Neural cell (in vitro differentiated cells): ENCODE measurements at regions not wholly inside any gene's neighbourhood (a gene's known extent, or its start where the extent isn't known, plus 50 kb on each side); places are given as distances from the start of the nearest gene placed in this dataset.
A peak's percentile ranks its signal among the peaks of the same experiment; 100 is the strongest.

Experiments used
- H2AFZ ChIP-seq: fragments of 200-600, 300-800 bp; sonication (generic), shearing (Covaris generic); 2 replicates; pipeline ENCODE4 v1.6.0; 2014; ENCODE audit warnings: low read depth, mild to moderate bottlenecking, antibody characterized with exemption, low read length, moderate library complexity
- H3F3A ChIP-seq: fragments of 200-600 bp; shearing (Covaris generic); 2 replicates; pipeline ENCODE4 v1.6.1; 2016; ENCODE audit warnings: mild to moderate bottlenecking, moderate library complexity, mixed read lengths, antibody characterized with exemption, low read length; ENCODE audit not compliant: insufficient read depth, poor library complexity, severe bottlenecking
- H3K27ac ChIP-seq: fragments of 200-600, 300-800 bp; sonication (generic), shearing (Covaris generic); 2 replicates; pipeline ENCODE4 v1.5.1; 2014; ENCODE audit warnings: mild to moderate bottlenecking, low read length, moderate library complexity
- H3K27me3 ChIP-seq: fragments of 300-800, 200-600 bp; sonication (generic), shearing (Covaris generic); 2 replicates; pipeline ENCODE4 v1.6.0; 2014; ENCODE audit warnings: mild to moderate bottlenecking, low read depth, low read length, moderate library complexity; ENCODE audit not compliant: insufficient read depth
- H3K36me3 ChIP-seq: fragments of 300-800, 200-600 bp; sonication (generic), shearing (Covaris generic); 2 replicates; pipeline ENCODE4 v1.5.1; 2014; ENCODE audit warnings: mild to moderate bottlenecking, antibody characterized with exemption, low read length, moderate library complexity; ENCODE audit not compliant: insufficient read depth
- H3K4me2 ChIP-seq: fragments of 300-800, 200-600 bp; sonication (generic), shearing (Covaris generic); 2 replicates; pipeline ENCODE4 v1.6.0; 2014; ENCODE audit warnings: mild to moderate bottlenecking, low read length
- H3K4me3 ChIP-seq: fragments of 300-800, 200-600 bp; sonication (generic), shearing (Covaris generic); 2 replicates; pipeline ENCODE4 v1.5.1; 2014; ENCODE audit warnings: mild to moderate bottlenecking, low read length, moderate library complexity
- H3K79me2 ChIP-seq: fragments of 200-600 bp; shearing (Covaris generic); replicated peaks from 2 replicates; pipeline ENCODE4 v1.6.0; 2014; ENCODE audit warnings: mild to moderate bottlenecking, low read length, moderate library complexity; ENCODE audit not compliant: insufficient read depth
- H3K9ac ChIP-seq: fragments of 300-800, 200-600 bp; sonication (generic), shearing (Covaris generic); 2 replicates; pipeline ENCODE4 v1.6.1; 2016; ENCODE audit warnings: mild to moderate bottlenecking, low read length, mixed read lengths
- H3K9me2 ChIP-seq: fragments of 200-600 bp; shearing (Covaris generic); 2 replicates; pipeline ENCODE4 v1.6.1; 2016; ENCODE audit warnings: mild to moderate bottlenecking, low read length, mixed read lengths; ENCODE audit not compliant: insufficient read depth
- H3K9me3 ChIP-seq: fragments of 200-600, 300-800 bp; sonication (generic), shearing (Covaris generic); 2 replicates; pipeline ENCODE4 v1.6.1; 2016; ENCODE audit warnings: mild to moderate bottlenecking, mixed run types, low read length, moderate library complexity, mixed read lengths
- H4K20me1 ChIP-seq: fragments of 200-600 bp; shearing (Covaris generic); 2 replicates; pipeline ENCODE4 v1.6.1; 2016; ENCODE audit warnings: mild to moderate bottlenecking, mixed run types; ENCODE audit not compliant: insufficient read depth
- EP300 ChIP-seq: fragments of 450-650 bp; conservative IDR thresholded peaks from 2 replicates; pipeline ENCODE4 v1.6.1; 2014; ENCODE audit warnings: antibody characterized with exemption, mild to moderate bottlenecking, moderate library complexity; ENCODE audit not compliant: poor library complexity, severe bottlenecking
- EZH2 ChIP-seq: fragments of 200-600, 300-800 bp; shearing (Covaris generic), sonication (generic); IDR thresholded peaks from 2 replicates; pipeline ENCODE4 v1.6.1; 2014; ENCODE audit warnings: antibody characterized with exemption, low read length, borderline replicate concordance, mild to moderate bottlenecking; ENCODE audit not compliant: insufficient read depth, poor library complexity, severe bottlenecking
- MXI1 ChIP-seq: fragments of 450-650 bp; conservative IDR thresholded peaks from 2 replicates; pipeline ENCODE4 v1.6.1; 2014; ENCODE audit warnings: antibody characterized with exemption, mild to moderate bottlenecking; ENCODE audit not compliant: poor library complexity, severe bottlenecking
- POLR2AphosphoS5 ChIP-seq: IDR thresholded peaks from 2 replicates; pipeline ENCODE4 v1.6.1; 2012
- RAD21 ChIP-seq: fragments of 450-650 bp; conservative IDR thresholded peaks from 2 replicates; pipeline ENCODE4 v1.6.1; 2014; ENCODE audit warnings: antibody characterized with exemption, mild to moderate bottlenecking, moderate library complexity
- SMC3 ChIP-seq: fragments of 450-650 bp; conservative IDR thresholded peaks from 2 replicates; pipeline ENCODE4 v1.6.1; 2014; ENCODE audit warnings: antibody characterized with exemption, mild to moderate bottlenecking, moderate library complexity; ENCODE audit not compliant: poor library complexity
- TAF1 ChIP-seq: IDR thresholded peaks from 2 replicates; pipeline ENCODE4 v1.6.1; 2012; ENCODE audit warnings: low read depth
- TF ChIP-seq, protein P1 (sequence below): fragments of 450-650 bp; IDR thresholded peaks from 2 replicates; pipeline ENCODE4 v1.5.1; 2014; ENCODE audit warnings: antibody characterized with exemption, mild to moderate bottlenecking, moderate library complexity; ENCODE audit not compliant: poor library complexity, severe bottlenecking
- TF ChIP-seq, protein P2 (sequence below): IDR thresholded peaks from 2 replicates; pipeline ENCODE4 v1.6.1; 2012; ENCODE audit warnings: borderline replicate concordance

DNA sequence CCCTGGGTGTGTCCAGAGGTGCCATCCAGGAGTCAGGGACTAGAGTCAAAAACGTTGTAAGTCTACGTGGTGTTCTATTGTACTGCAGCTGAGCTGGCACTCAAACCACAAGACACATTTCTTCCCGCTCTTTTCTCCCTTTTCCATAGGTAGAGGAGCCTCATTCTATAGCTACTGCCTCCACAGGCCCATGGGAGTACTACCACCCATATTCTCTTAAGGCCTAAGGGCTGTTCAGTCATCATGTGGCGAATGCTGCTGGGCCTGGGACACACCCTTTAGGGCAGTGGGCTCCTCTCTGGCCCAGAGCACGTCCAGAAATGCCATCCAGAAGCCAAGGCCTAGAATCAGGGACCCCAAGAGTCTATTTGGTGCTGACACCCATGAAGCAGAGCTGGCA lies 1271.7 kb downstream of the CNTNAP5 start:
- H3K79me2 ChIP-seq: no peaks in the 10 kb centered on the region
- H3K27ac ChIP-seq: no peak overlapping the region
- H3K4me2 ChIP-seq: no peak overlapping the region
- no peak overlapping the region for H2AFZ ChIP-seq
- H3K4me3 ChIP-seq: no peak overlapping the region
- H3K9me3 ChIP-seq: no peaks in the 10 kb centered on the region
- H3K36me3 ChIP-seq: no peaks in the 10 kb centered on the region
- no peak overlapping the region for H3K9ac ChIP-seq
- TF ChIP-seq EP300 (no peak), RAD21 (no peak), TAF1 (no peak), MXI1 (no peak), EZH2 (no peak)
- TF ChIP-seq, protein P1, sequence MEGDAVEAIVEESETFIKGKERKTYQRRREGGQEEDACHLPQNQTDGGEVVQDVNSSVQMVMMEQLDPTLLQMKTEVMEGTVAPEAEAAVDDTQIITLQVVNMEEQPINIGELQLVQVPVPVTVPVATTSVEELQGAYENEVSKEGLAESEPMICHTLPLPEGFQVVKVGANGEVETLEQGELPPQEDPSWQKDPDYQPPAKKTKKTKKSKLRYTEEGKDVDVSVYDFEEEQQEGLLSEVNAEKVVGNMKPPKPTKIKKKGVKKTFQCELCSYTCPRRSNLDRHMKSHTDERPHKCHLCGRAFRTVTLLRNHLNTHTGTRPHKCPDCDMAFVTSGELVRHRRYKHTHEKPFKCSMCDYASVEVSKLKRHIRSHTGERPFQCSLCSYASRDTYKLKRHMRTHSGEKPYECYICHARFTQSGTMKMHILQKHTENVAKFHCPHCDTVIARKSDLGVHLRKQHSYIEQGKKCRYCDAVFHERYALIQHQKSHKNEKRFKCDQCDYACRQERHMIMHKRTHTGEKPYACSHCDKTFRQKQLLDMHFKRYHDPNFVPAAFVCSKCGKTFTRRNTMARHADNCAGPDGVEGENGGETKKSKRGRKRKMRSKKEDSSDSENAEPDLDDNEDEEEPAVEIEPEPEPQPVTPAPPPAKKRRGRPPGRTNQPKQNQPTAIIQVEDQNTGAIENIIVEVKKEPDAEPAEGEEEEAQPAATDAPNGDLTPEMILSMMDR: no peak
- TF ChIP-seq, protein P2, sequence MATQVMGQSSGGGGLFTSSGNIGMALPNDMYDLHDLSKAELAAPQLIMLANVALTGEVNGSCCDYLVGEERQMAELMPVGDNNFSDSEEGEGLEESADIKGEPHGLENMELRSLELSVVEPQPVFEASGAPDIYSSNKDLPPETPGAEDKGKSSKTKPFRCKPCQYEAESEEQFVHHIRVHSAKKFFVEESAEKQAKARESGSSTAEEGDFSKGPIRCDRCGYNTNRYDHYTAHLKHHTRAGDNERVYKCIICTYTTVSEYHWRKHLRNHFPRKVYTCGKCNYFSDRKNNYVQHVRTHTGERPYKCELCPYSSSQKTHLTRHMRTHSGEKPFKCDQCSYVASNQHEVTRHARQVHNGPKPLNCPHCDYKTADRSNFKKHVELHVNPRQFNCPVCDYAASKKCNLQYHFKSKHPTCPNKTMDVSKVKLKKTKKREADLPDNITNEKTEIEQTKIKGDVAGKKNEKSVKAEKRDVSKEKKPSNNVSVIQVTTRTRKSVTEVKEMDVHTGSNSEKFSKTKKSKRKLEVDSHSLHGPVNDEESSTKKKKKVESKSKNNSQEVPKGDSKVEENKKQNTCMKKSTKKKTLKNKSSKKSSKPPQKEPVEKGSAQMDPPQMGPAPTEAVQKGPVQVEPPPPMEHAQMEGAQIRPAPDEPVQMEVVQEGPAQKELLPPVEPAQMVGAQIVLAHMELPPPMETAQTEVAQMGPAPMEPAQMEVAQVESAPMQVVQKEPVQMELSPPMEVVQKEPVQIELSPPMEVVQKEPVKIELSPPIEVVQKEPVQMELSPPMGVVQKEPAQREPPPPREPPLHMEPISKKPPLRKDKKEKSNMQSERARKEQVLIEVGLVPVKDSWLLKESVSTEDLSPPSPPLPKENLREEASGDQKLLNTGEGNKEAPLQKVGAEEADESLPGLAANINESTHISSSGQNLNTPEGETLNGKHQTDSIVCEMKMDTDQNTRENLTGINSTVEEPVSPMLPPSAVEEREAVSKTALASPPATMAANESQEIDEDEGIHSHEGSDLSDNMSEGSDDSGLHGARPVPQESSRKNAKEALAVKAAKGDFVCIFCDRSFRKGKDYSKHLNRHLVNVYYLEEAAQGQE: no peak
- H3K27me3 ChIP-seq: no peaks in the 10 kb centered on the region
- H3K9me2 ChIP-seq: no peaks in the 10 kb centered on the region
- no peaks in the 10 kb centered on the region for H3F3A ChIP-seq
- no peaks in the 10 kb centered on the region for H4K20me1 ChIP-seq

DNA sequence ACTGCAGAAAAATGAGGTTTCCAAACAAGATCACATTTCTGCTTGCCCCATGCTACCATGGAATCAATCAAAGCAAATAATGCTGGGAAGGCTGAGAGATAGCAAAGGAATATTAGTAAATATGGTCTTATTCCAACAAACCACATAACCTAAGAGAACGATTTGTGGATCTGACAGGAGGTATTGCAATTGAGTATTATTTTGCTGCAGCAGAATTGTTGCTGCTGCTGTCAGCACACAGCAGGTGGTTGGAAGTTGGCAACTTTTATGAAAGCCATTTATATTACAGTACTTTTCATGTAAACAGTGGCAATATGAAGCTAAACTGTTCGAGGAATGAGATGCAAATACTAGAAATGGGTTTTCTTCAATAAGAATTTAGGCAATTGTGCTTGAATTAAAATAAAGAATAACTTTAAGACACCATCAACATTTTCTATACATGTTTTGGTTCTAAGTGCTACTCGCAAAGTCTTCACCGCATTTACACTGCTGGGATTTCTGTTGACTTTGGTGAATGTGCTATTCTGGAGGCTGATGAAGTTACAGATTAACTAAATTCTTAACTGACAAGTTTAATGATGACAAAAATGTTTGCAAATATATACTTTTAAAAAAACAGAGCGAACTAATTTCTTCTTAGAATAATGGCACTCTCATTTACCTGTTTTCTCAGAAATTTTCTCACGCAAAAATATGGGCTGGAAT lies 1285.7 kb downstream of the CNTNAP5 start:
- no peaks in the 10 kb centered on the region for H3F3A ChIP-seq
- no peak overlapping the region for H3K9ac ChIP-seq
- H3K27me3 ChIP-seq: no peaks in the 10 kb centered on the region
- no peak overlapping the region for H3K4me2 ChIP-seq
- H3K36me3 ChIP-seq: no peaks in the 10 kb centered on the region
- no peak overlapping the region for H2AFZ ChIP-seq
- no peak overlapping the region for H3K27ac ChIP-seq
- no peaks in the 10 kb centered on the region for H4K20me1 ChIP-seq
- TF ChIP-seq, protein P2: no peak
- TF ChIP-seq SMC3: no peak
- no peak for TF ChIP-seq EZH2
- TF ChIP-seq TAF1: no peak
- TF ChIP-seq MXI1: no peak
- peak; percentile 28 for TF ChIP-seq RAD21
- TF ChIP-seq EP300: peak; percentile 71
- TF ChIP-seq, protein P1: no peak
- peak; percentile 82 for TF ChIP-seq POLR2AphosphoS5
- H3K79me2 ChIP-seq: no peaks in the 10 kb centered on the region
- H3K9me2 ChIP-seq: no peaks in the 10 kb centered on the region
- H3K9me3 ChIP-seq: no peaks in the 10 kb centered on the region
- H3K4me3 ChIP-seq: no peak overlapping the region
